Small intestine (tissue), 7 donors: ENCODE measurements at regions not wholly inside any gene's neighbourhood (a gene's known extent, or its start where the extent isn't known, plus 50 kb on each side); places are given as distances from the start of the nearest gene placed in this dataset.

ENCODE experiments used
- DNase-seq, 2 donors: peaks; one replicate each; pipeline versions ENCODE4 v3.0.0 to v3.0.0-alpha.2; 2013
- FAIRE-seq: peaks from 2 replicates; lab custom pipeline; 2012; peaks lifted over from hg19 to GRCh38; lab: Jason Lieb, UNC
- H3K27ac ChIP-seq, 3 donors: one replicate each; pipeline ENCODE4 v1.5.1; 2013; ENCODE audit warnings: low read length in 2 of 3, mild to moderate bottlenecking in 2 of 3, control low read depth in 1 of 3, inconsistent platforms in 1 of 3, low read depth in 1 of 3, moderate library complexity in 1 of 3
- H3K27me3 ChIP-seq, 3 donors: one replicate each; pipeline ENCODE4 v1.6.1; 2013; ENCODE audit warnings: low read length in 3 of 3, inconsistent platforms in 1 of 3; ENCODE audit not compliant: control insufficient read depth in 3 of 3, insufficient read depth in 3 of 3
- H3K36me3 ChIP-seq, 3 donors: one replicate each; pipeline ENCODE4 v1.6.1; 2013; ENCODE audit warnings: low read length in 3 of 3, inconsistent platforms in 1 of 3, low read depth in 1 of 3, mild to moderate bottlenecking in 1 of 3, moderate library complexity in 1 of 3; ENCODE audit not compliant: control insufficient read depth in 3 of 3, insufficient read depth in 2 of 3
- H3K4me1 ChIP-seq, 3 donors: one replicate each; pipeline ENCODE4 v1.6.1; 2013; ENCODE audit warnings: low read length in 2 of 3, inconsistent platforms in 1 of 3, low read depth in 1 of 3, mild to moderate bottlenecking in 1 of 3, moderate library complexity in 1 of 3; ENCODE audit not compliant: control insufficient read depth in 3 of 3, insufficient read depth in 2 of 3
- H3K4me3 ChIP-seq, 3 donors: one replicate each; pipeline ENCODE4 v1.5.1; 2013; ENCODE audit warnings: low read length in 3 of 3, control low read depth in 1 of 3, inconsistent platforms in 1 of 3, low read depth in 1 of 3, mild to moderate bottlenecking in 1 of 3, moderate library complexity in 1 of 3
- H3K9me3 ChIP-seq, 2 donors: one replicate each; pipeline ENCODE4 v1.6.1; 2013; ENCODE audit warnings: low read depth in 1 of 2, low read length in 1 of 2; ENCODE audit not compliant: control insufficient read depth in 2 of 2, insufficient read depth in 1 of 2
- WGBS, 3 donors: extraction: QIAGEN DNeasy Blood & Tissue Kit; methylation state at CpG; one replicate each; pipeline ENCODE4 v1.1.7; 2013; 5-methylcytosine and 5-hydroxymethylcytosine counted together
- donor health status: healthy with polysubstance abuse.
- donor health status: control.
- donor health status: control.
- donor health status: Bipolar disorder and iron deficiency.
- donor health status: healthy.

GRCh38 chr18:64407606-64408005 is 258.7 kb upstream of the LINC00305 start:
- no peak overlapping the region for H3K4me3 ChIP-seq
- FAIRE-seq (no peak), DNase-seq (no peak)
- H3K36me3 ChIP-seq: no peaks in the 10 kb centered on the region
- no peaks in the 10 kb centered on the region for H3K9me3 ChIP-seq
- H3K4me1 ChIP-seq: no peaks in the 10 kb centered on the region
- no peak overlapping the region for H3K27ac ChIP-seq
- 52 to 70% (median 52%) methylated on average over 2 of the region's 2 CpGs for WGBS, 3 donors
- no peaks in the 10 kb centered on the region for H3K27me3 ChIP-seq

GRCh38 chr18:64405161-64405560 is 256.3 kb upstream of the LINC00305 start:
- Histone ChIP-seq H3K36me3 (no peaks in the 10 kb centered on the region), H3K4me1 (no peaks in the 10 kb centered on the region), H3K27ac (no peak overlapping the region), H3K4me3 (no peak overlapping the region), H3K27me3 (no peaks in the 10 kb centered on the region), H3K9me3 (no peaks in the 10 kb centered on the region)
- FAIRE-seq (no peak), DNase-seq (no peak)
- WGBS, 3 donors: 69 to 83% (median 75%) methylated on average over 4 of the region's 4 CpGs

- DNase-seq (no peak), FAIRE-seq (no peak)
- Histone ChIP-seq H3K36me3 (no peaks in the 10 kb centered on the region), H3K4me1 (no peaks in the 10 kb centered on the region), H3K4me3 (no peak overlapping the region), H3K27ac (no peak overlapping the region), H3K9me3 (no peaks in the 10 kb centered on the region), H3K27me3 (no peaks in the 10 kb centered on the region)
- WGBS, 3 donors: 39 to 63% (median 39%) methylated on average over 2 of the region's 2 CpGs
Measured at GRCh38 chr18:64403784-64404503, 255.1 kb upstream of the LINC00305 start.

GRCh38 chr18:64402636-64403035 is 253.7 kb upstream of the LINC00305 start:
- H3K27ac ChIP-seq: no peak overlapping the region
- H3K36me3 ChIP-seq: no peaks in the 10 kb centered on the region
- H3K9me3 ChIP-seq: no peaks in the 10 kb centered on the region
- H3K27me3 ChIP-seq: no peaks in the 10 kb centered on the region
- WGBS, 3 donors: 31 to 40% (median 40%) methylated on average over 1 of the region's 1 CpG
- no peaks in the 10 kb centered on the region for H3K4me1 ChIP-seq
- H3K4me3 ChIP-seq: no peak overlapping the region
- DNase-seq (no peak), FAIRE-seq (no peak)

GRCh38 chr18:64401268-64402060 is 252.6 kb upstream of the LINC00305 start:
- Histone ChIP-seq H3K27ac (no peak overlapping the region), H3K4me3 (no peak overlapping the region), H3K9me3 (no peaks in the 10 kb centered on the region), H3K36me3 (no peaks in the 10 kb centered on the region), H3K4me1 (no peaks in the 10 kb centered on the region), H3K27me3 (no peaks in the 10 kb centered on the region)
- FAIRE-seq: no peak
- DNase-seq: no peak
- 62 to 73% (median 71%) methylated on average over 1 of the region's 1 CpG for WGBS, 3 donors

GRCh38 chr18:64399566-64399965 is 250.7 kb upstream of the LINC00305 start:
- 62 to 78% (median 72%) methylated on average over 3 of the region's 3 CpGs for WGBS, 3 donors
- DNase-seq (no peak), FAIRE-seq (no peak)
- no peak overlapping the region for H3K4me3 ChIP-seq
- no peaks in the 10 kb centered on the region for H3K9me3 ChIP-seq
- H3K36me3 ChIP-seq: no peaks in the 10 kb centered on the region
- H3K4me1 ChIP-seq: no peaks in the 10 kb centered on the region
- no peaks in the 10 kb centered on the region for H3K27me3 ChIP-seq
- no peak overlapping the region for H3K27ac ChIP-seq

GRCh38 chr18:64398320-64398719 is 249.4 kb upstream of the LINC00305 start:
- 25 to 72% (median 50%) methylated on average over 1 of the region's 1 CpG for WGBS, 3 donors
- DNase-seq: no peak
- H3K4me3 ChIP-seq: no peak overlapping the region
- no peak for FAIRE-seq
- H3K36me3 ChIP-seq: no peaks in the 10 kb centered on the region
- no peaks in the 10 kb centered on the region for H3K9me3 ChIP-seq
- no peaks in the 10 kb centered on the region for H3K4me1 ChIP-seq
- no peaks in the 10 kb centered on the region for H3K27me3 ChIP-seq
- no peak overlapping the region for H3K27ac ChIP-seq

GRCh38 chr18:64392202-64392601 is 243.3 kb upstream of the LINC00305 start:
- Histone ChIP-seq H3K27me3 (no peaks in the 10 kb centered on the region), H3K9me3 (no peaks in the 10 kb centered on the region), H3K27ac (no peak overlapping the region), H3K4me1 (no peaks in the 10 kb centered on the region), H3K4me3 (no peak overlapping the region), H3K36me3 (no peaks in the 10 kb centered on the region)
- WGBS, 3 donors: 26 to 37% (median 34%) methylated on average over 1 of the region's 1 CpG
- FAIRE-seq: no peak
- no peak for DNase-seq
